GM19239 (cell line): ENCODE measurements at regions not wholly inside any gene's neighbourhood (a gene's known extent, or its start where the extent isn't known, plus 50 kb on each side); places are given as distances from the start of the nearest gene placed in this dataset.

ENCODE experiments used
- DNase-seq: peaks from one replicate; pipeline ENCODE4 v3.0.0; 2011; ENCODE audit warnings: low spot score; ENCODE audit not compliant: insufficient read length
- FAIRE-seq: peaks from 2 replicates; lab custom pipeline; 2011; peaks lifted over from hg19 to GRCh38; lab: Jason Lieb, UNC

GRCh38 chr2:79210274-79210917 lies 50.8 kb upstream of the REG3A start:
- DNase-seq (no peak), FAIRE-seq (no peak)
